AG04449 (cell line): ENCODE measurements at regions not wholly inside any gene's neighbourhood (a gene's known extent, or its start where the extent isn't known, plus 50 kb on each side); places are given as distances from the start of the nearest gene placed in this dataset.
"Not testable (repeated sequence)": the region's sequence is repeated elsewhere in the genome, so short reads cannot be mapped to it uniquely, and the experiment has no call there.

Experiments used
- CTCF ChIA-PET: fragments of 350-600 bp; formaldehyde crosslinking; extraction: SDS; loops from one replicate; lab custom pipeline; 2021; ENCODE audit warnings: antibody characterized with exemption; lab: Yijun Ruan, JAX
- POLR2A ChIA-PET: fragments of 400-600, 350-600 bp; formaldehyde crosslinking; extraction: SDS; loops from one replicate; lab custom pipeline; 2020; ENCODE audit warnings: antibody characterized with exemption, inconsistent platforms; lab: Yijun Ruan, JAX
- DNase-seq: peaks from one replicate; pipeline ENCODE4 v3.0.0-alpha.2; 2010; ENCODE audit warnings: low read depth, low spot score
- H3K4me3 ChIP-seq: 2 replicates; pipeline ENCODE4 v1.5.1; 2011; ENCODE audit warnings: low read depth, mild to moderate bottlenecking, control low read depth, low read length
- CTCF ChIP-seq: IDR thresholded peaks from one replicate; pipeline ENCODE4 v1.5.1; 2011; ENCODE audit warnings: mild to moderate bottlenecking, moderate library complexity, low read length, control low read depth, inconsistent platforms; ENCODE audit not compliant: insufficient read depth; ENCODE audit errors: missing control alignments

- TF ChIP-seq CTCF: no peak
- DNase-seq: no peak
- H3K4me3 ChIP-seq: no peak overlapping the region
- ChIA-PET POLR2A (no interaction called here), CTCF (no interaction called here)
These were observed 279.8 kb upstream of the MAGEB18 start for GRCh38 chrX:25858273-25858880.

- no peak for DNase-seq
- no peak for TF ChIP-seq CTCF
- no peak overlapping the region for H3K4me3 ChIP-seq
- ChIA-PET CTCF (no interaction called here), POLR2A (no interaction called here)
These were observed 277.8 kb upstream of the MAGEB18 start for GRCh38 chrX:25860322-25860721.

GRCh38 chrX:25869761-25870160, 268.4 kb upstream of the MAGEB18 start:
- ChIA-PET POLR2A (no interaction called here), CTCF (no interaction called here)
- DNase-seq: no peak
- TF ChIP-seq CTCF: no peak
- no peak overlapping the region for H3K4me3 ChIP-seq

GRCh38 chrX:25872786-25873185, 265.4 kb upstream of the MAGEB18 start:
- no peak for TF ChIP-seq CTCF
- no peak overlapping the region for H3K4me3 ChIP-seq
- ChIA-PET CTCF (no interaction called here), POLR2A (no interaction called here)
- no peak for DNase-seq

GRCh38 chrX:25873196-25873595, 264.9 kb upstream of the MAGEB18 start:
- POLR2A ChIA-PET: no interaction called here

GRCh38 chrX:25878806-25879205, 259.3 kb upstream of the MAGEB18 start:
- no peak for DNase-seq
- POLR2A ChIA-PET: no interaction called here
- no peak overlapping the region for H3K4me3 ChIP-seq
- TF ChIP-seq CTCF: no peak
- CTCF ChIA-PET: no interaction called here

More at GRCh38 chrX:25873196-25873595, 264.9 kb upstream of the MAGEB18 start:
- DNase-seq: no peak
- no peak overlapping the region for H3K4me3 ChIP-seq
- CTCF ChIA-PET: no interaction called here
- TF ChIP-seq CTCF: no peak

GRCh38 chrX:25882503-25882902, 255.6 kb upstream of the MAGEB18 start:
- CTCF ChIA-PET, DNase-seq: not testable (repeated sequence)

More at GRCh38 chrX:25882503-25882902, 255.6 kb upstream of the MAGEB18 start:
- POLR2A ChIA-PET, H3K4me3 ChIP-seq: not testable (repeated sequence)
